ENCODE measurements at regions not wholly inside any gene's neighbourhood (a gene's known extent, or its start where the extent isn't known, plus 50 kb on each side); places are given as distances from the start of the nearest gene placed in this dataset.
A peak's percentile ranks its signal among the peaks of the same experiment; 100 is the strongest.

- Histone ChIP-seq H3K4me1 (ENCODE audit: control insufficient read depth, insufficient read depth, low read depth, low read length) (no peaks in the 10 kb centered on the region), H3K4me3 (ENCODE audit: insufficient read depth in 1 of 2, low read depth in 1 of 2, low read length in 2 of 2) (no peak overlapping the region), H3K27me3 (ENCODE audit: control insufficient read depth in 1 of 2, insufficient read depth in 1 of 2, low read length in 2 of 2) (no peaks in the 10 kb centered on the region), H3K18ac (ENCODE audit: low read depth in 1 of 2, low read length in 2 of 2) (no peak overlapping the region), H4K8ac (ENCODE audit: low read length) (no peak overlapping the region), H2BK5ac (ENCODE audit: low read depth, low read length, poor library complexity, severe bottlenecking) (no peak overlapping the region), H3K23ac (ENCODE audit: low read length in 2 of 2) (no peak overlapping the region), H3K36me3 (ENCODE audit: control insufficient read depth in 1 of 2, insufficient read depth in 2 of 2, low read depth in 1 of 2, low read length in 2 of 2) (no peaks in the 10 kb centered on the region), H3K27ac (ENCODE audit: low read length, poor library complexity, severe bottlenecking) (no peak overlapping the region), H2BK12ac (ENCODE audit: low read length in 2 of 2) (no peak overlapping the region), H2BK15ac (ENCODE audit: low read depth, poor library complexity, severe bottlenecking) (no peak overlapping the region), H3K79me1 (replicated peaks; ENCODE audit: low read length, poor library complexity, severe bottlenecking) (no peaks in the 10 kb centered on the region), H3K9me3 (ENCODE audit: control insufficient read depth, low read length) (no peaks in the 10 kb centered on the region), H2AFZ (ENCODE audit: low read depth, low read length) (no peak overlapping the region), H2AK5ac (ENCODE audit: low read length, severe bottlenecking) (no peak overlapping the region), H3K4ac (ENCODE audit: low read depth in 1 of 2, low read length in 2 of 2) (no peak overlapping the region), H3K9ac (ENCODE audit: low read length) (no peak overlapping the region), H3K14ac (ENCODE audit: low read length in 2 of 2) (no peak overlapping the region), H4K91ac (ENCODE audit: low read length) (no peak overlapping the region), H3K4me2 (ENCODE audit: low read length, poor library complexity, severe bottlenecking) (no peak overlapping the region), H2BK120ac (ENCODE audit: low read depth, low read length) (no peak overlapping the region)
- no peak for DNase-seq
- 83% methylated on average over 1 of the region's 2 CpGs for WGBS
Observed at GRCh38 chr7:19971956-19972355, 198.5 kb upstream of the TMEM196 start.

- Histone ChIP-seq H2AFZ (ENCODE audit: low read depth, low read length) (no peak overlapping the region), H2BK5ac (ENCODE audit: low read depth, low read length, poor library complexity, severe bottlenecking) (no peak overlapping the region), H3K4ac (ENCODE audit: low read depth in 1 of 2, low read length in 2 of 2) (no peak overlapping the region), H3K79me1 (replicated peaks; ENCODE audit: low read length, poor library complexity, severe bottlenecking) (no peaks in the 10 kb centered on the region), H3K18ac (ENCODE audit: low read depth in 1 of 2, low read length in 2 of 2) (no peak overlapping the region), H2BK15ac (ENCODE audit: low read depth, poor library complexity, severe bottlenecking) (no peak overlapping the region), H2BK120ac (ENCODE audit: low read depth, low read length) (no peak overlapping the region), H2AK5ac (ENCODE audit: low read length, severe bottlenecking) (no peak overlapping the region), H3K14ac (ENCODE audit: low read length in 2 of 2) (no peak overlapping the region), H3K27me3 (ENCODE audit: control insufficient read depth in 1 of 2, insufficient read depth in 1 of 2, low read length in 2 of 2) (no peaks in the 10 kb centered on the region), H3K27ac (ENCODE audit: low read length, poor library complexity, severe bottlenecking) (no peak overlapping the region), H3K4me3 (ENCODE audit: insufficient read depth in 1 of 2, low read depth in 1 of 2, low read length in 2 of 2) (no peak overlapping the region), H4K8ac (ENCODE audit: low read length) (no peak overlapping the region), H2BK12ac (ENCODE audit: low read length in 2 of 2) (no peak overlapping the region), H3K4me2 (ENCODE audit: low read length, poor library complexity, severe bottlenecking) (no peak overlapping the region), H4K91ac (ENCODE audit: low read length) (no peak overlapping the region), H3K4me1 (ENCODE audit: control insufficient read depth, insufficient read depth, low read depth, low read length) (no peaks in the 10 kb centered on the region), H3K9me3 (ENCODE audit: control insufficient read depth, low read length) (no peaks in the 10 kb centered on the region), H3K36me3 (ENCODE audit: control insufficient read depth in 1 of 2, insufficient read depth in 2 of 2, low read depth in 1 of 2, low read length in 2 of 2) (no peaks in the 10 kb centered on the region), H3K9ac (ENCODE audit: low read length) (no peak overlapping the region), H3K23ac (ENCODE audit: low read length in 2 of 2) (no peak overlapping the region)
- no peak for DNase-seq
Observed at GRCh38 chr7:19970514-19970913, 197.1 kb upstream of the TMEM196 start.

- no peaks in the 10 kb centered on the region for H3K27me3 ChIP-seq (ENCODE audit: control insufficient read depth in 1 of 2, insufficient read depth in 1 of 2, low read length in 2 of 2)
- H3K4ac ChIP-seq (ENCODE audit: low read depth in 1 of 2, low read length in 2 of 2) = no peak overlapping the region
- no peak overlapping the region for H2BK15ac ChIP-seq (ENCODE audit: low read depth, poor library complexity, severe bottlenecking)
- H4K8ac ChIP-seq (ENCODE audit: low read length) = no peak overlapping the region
- H3K4me3 ChIP-seq (ENCODE audit: insufficient read depth in 1 of 2, low read depth in 1 of 2, low read length in 2 of 2) = no peak overlapping the region
- H2AFZ ChIP-seq (ENCODE audit: low read depth, low read length) = no peak overlapping the region
- no peaks in the 10 kb centered on the region for H3K4me1 ChIP-seq (ENCODE audit: control insufficient read depth, insufficient read depth, low read depth, low read length)
- peak overlapping the region in 1 of 2 experiments; percentile 24 for H3K18ac ChIP-seq (ENCODE audit: low read depth in 1 of 2, low read length in 2 of 2)
- H2BK12ac ChIP-seq (ENCODE audit: low read length in 2 of 2) = no peak overlapping the region
- H3K9ac ChIP-seq (ENCODE audit: low read length) = no peak overlapping the region
- H3K36me3 ChIP-seq (ENCODE audit: control insufficient read depth in 1 of 2, insufficient read depth in 2 of 2, low read depth in 1 of 2, low read length in 2 of 2) = no peaks in the 10 kb centered on the region
- no peak overlapping the region for H4K91ac ChIP-seq (ENCODE audit: low read length)
- H2BK120ac ChIP-seq (ENCODE audit: low read depth, low read length) = no peak overlapping the region
- 46% methylated on average over 3 of the region's 4 CpGs for WGBS
- no peak overlapping the region for H2AK5ac ChIP-seq (ENCODE audit: low read length, severe bottlenecking)
- H3K27ac ChIP-seq (ENCODE audit: low read length, poor library complexity, severe bottlenecking) = peak overlapping the region; percentile 29
- H3K14ac ChIP-seq (ENCODE audit: low read length in 2 of 2) = no peak overlapping the region
- peak; percentile 9 for DNase-seq
- H3K9me3 ChIP-seq (ENCODE audit: control insufficient read depth, low read length) = no peaks in the 10 kb centered on the region
- no peak overlapping the region for H3K23ac ChIP-seq (ENCODE audit: low read length in 2 of 2)
- no peaks in the 10 kb centered on the region for H3K79me1 ChIP-seq (replicated peaks; ENCODE audit: low read length, poor library complexity, severe bottlenecking)
- H2BK5ac ChIP-seq (ENCODE audit: low read depth, low read length, poor library complexity, severe bottlenecking) = no peak overlapping the region
- H3K4me2 ChIP-seq (ENCODE audit: low read length, poor library complexity, severe bottlenecking) = no peak overlapping the region
Observed at GRCh38 chr7:19969859-19970493, 196.6 kb upstream of the TMEM196 start.

- Histone ChIP-seq H4K8ac (ENCODE audit: low read length) (no peak overlapping the region), H3K4ac (ENCODE audit: low read depth in 1 of 2, low read length in 2 of 2) (no peak overlapping the region), H3K79me1 (replicated peaks; ENCODE audit: low read length, poor library complexity, severe bottlenecking) (no peaks in the 10 kb centered on the region), H2BK5ac (ENCODE audit: low read depth, low read length, poor library complexity, severe bottlenecking) (no peak overlapping the region), H2BK120ac (ENCODE audit: low read depth, low read length) (no peak overlapping the region), H3K4me1 (ENCODE audit: control insufficient read depth, insufficient read depth, low read depth, low read length) (no peaks in the 10 kb centered on the region), H3K27ac (ENCODE audit: low read length, poor library complexity, severe bottlenecking) (no peak overlapping the region), H3K36me3 (ENCODE audit: control insufficient read depth in 1 of 2, insufficient read depth in 2 of 2, low read depth in 1 of 2, low read length in 2 of 2) (no peaks in the 10 kb centered on the region), H2AK5ac (ENCODE audit: low read length, severe bottlenecking) (no peak overlapping the region), H3K9ac (ENCODE audit: low read length) (peak overlapping the region; percentile 72), H2AFZ (ENCODE audit: low read depth, low read length) (no peak overlapping the region), H3K9me3 (ENCODE audit: control insufficient read depth, low read length) (no peaks in the 10 kb centered on the region), H3K4me2 (ENCODE audit: low read length, poor library complexity, severe bottlenecking) (no peak overlapping the region), H3K27me3 (ENCODE audit: control insufficient read depth in 1 of 2, insufficient read depth in 1 of 2, low read length in 2 of 2) (no peaks in the 10 kb centered on the region), H3K14ac (ENCODE audit: low read length in 2 of 2) (no peak overlapping the region), H3K18ac (ENCODE audit: low read depth in 1 of 2, low read length in 2 of 2) (no peak overlapping the region), H2BK15ac (ENCODE audit: low read depth, poor library complexity, severe bottlenecking) (no peak overlapping the region), H2BK12ac (ENCODE audit: low read length in 2 of 2) (no peak overlapping the region), H3K23ac (ENCODE audit: low read length in 2 of 2) (no peak overlapping the region), H4K91ac (ENCODE audit: low read length) (no peak overlapping the region), H3K4me3 (ENCODE audit: insufficient read depth in 1 of 2, low read depth in 1 of 2, low read length in 2 of 2) (peak overlapping the region in 1 of 2 experiments; percentile 29)
- 61% methylated on average over 2 of the region's 2 CpGs for WGBS
- DNase-seq = no peak
Observed at GRCh38 chr7:19964246-19964645, 190.8 kb upstream of the TMEM196 start.

All from mesenchymal stem cell (in vitro differentiated cells and primary cell).